DOHH2 (cell line): ENCODE measurements at regions not wholly inside any gene's neighbourhood (a gene's known extent, or its start where the extent isn't known, plus 50 kb on each side); places are given as distances from the start of the nearest gene placed in this dataset.

Experiments used
- EZH2phosphoT487 ChIP-seq: fragments of 200-600 bp; sonication (generic); IDR thresholded peaks from 2 replicates; pipeline ENCODE4 v1.6.1; 2017; ENCODE audit warnings: borderline replicate concordance, mild to moderate bottlenecking, antibody characterized with exemption, low read length, moderate library complexity, mixed read lengths
- TF ChIP-seq, protein P1 (sequence below): fragments of 200-600 bp; sonication (generic); IDR thresholded peaks from one replicate; pipeline ENCODE4 v1.5.1; 2014; ENCODE audit warnings: antibody characterized with exemption, mild to moderate bottlenecking, low read depth, low read length; ENCODE audit not compliant: poor library complexity, severe bottlenecking

DNA sequence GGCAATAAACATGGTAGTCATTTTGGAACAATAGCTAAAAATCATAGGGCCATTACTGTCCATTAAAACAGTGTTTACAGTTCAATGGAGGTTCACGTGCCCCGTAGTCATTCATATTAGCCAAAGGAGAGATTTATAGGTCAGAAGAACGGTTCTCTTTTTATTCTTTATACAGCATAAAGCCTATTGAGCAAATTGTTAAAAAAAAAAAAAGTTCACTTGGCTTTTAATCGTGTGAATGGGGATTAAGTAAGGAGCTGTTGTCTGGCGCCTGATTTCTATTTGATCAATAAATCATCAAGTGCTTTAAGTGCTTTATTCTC is 69.1 kb upstream of the TBCA start:
- TF ChIP-seq, protein P1, sequence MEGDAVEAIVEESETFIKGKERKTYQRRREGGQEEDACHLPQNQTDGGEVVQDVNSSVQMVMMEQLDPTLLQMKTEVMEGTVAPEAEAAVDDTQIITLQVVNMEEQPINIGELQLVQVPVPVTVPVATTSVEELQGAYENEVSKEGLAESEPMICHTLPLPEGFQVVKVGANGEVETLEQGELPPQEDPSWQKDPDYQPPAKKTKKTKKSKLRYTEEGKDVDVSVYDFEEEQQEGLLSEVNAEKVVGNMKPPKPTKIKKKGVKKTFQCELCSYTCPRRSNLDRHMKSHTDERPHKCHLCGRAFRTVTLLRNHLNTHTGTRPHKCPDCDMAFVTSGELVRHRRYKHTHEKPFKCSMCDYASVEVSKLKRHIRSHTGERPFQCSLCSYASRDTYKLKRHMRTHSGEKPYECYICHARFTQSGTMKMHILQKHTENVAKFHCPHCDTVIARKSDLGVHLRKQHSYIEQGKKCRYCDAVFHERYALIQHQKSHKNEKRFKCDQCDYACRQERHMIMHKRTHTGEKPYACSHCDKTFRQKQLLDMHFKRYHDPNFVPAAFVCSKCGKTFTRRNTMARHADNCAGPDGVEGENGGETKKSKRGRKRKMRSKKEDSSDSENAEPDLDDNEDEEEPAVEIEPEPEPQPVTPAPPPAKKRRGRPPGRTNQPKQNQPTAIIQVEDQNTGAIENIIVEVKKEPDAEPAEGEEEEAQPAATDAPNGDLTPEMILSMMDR, result no peak
- no peak for TF ChIP-seq EZH2phosphoT487
